Breast epithelium (tissue), 4 donors: ENCODE measurements at regions not wholly inside any gene's neighbourhood (a gene's known extent, or its start where the extent isn't known, plus 50 kb on each side); places are given as distances from the start of the nearest gene placed in this dataset.
"Not testable (repeated sequence)": the region's sequence is repeated elsewhere in the genome, so short reads cannot be mapped to it uniquely, and the experiment has no call there.

Source experiments
- DNase-seq, 2 donors: peaks; one replicate each; pipeline ENCODE4 v3.0.0-alpha.2; 2019; ENCODE audit warnings: low spot score in 2 of 2
- H3K27ac ChIP-seq, 2 donors: fragments of 200-600 bp; sonication (generic) in 1 of 2; one replicate each; pipeline ENCODE4 v1.5.1; 2016 to 2019; ENCODE audit warnings: mild to moderate bottlenecking in 1 of 2
- H3K27me3 ChIP-seq, 2 donors: fragments of 200-600 bp; sonication (generic) in 1 of 2; one replicate each; pipeline versions ENCODE4 v1.5.1 to v1.6.0; 2017 to 2019; ENCODE audit warnings: control low read depth in 1 of 2, mild to moderate bottlenecking in 1 of 2
- H3K36me3 ChIP-seq: fragments of 200-600 bp; one replicate; pipeline ENCODE4 v1.5.1; 2019
- H3K4me1 ChIP-seq, 2 donors: fragments of 200-600 bp; sonication (generic); one replicate each; pipeline ENCODE4 v1.5.1; 2016 to 2019; ENCODE audit warnings: control low read depth in 1 of 2
- H3K4me3 ChIP-seq, 3 donors: fragments of 200-600 bp; sonication (generic); 1 replicate in 2 of 3; 2 replicates in 1 of 3; pipeline ENCODE4 v1.5.1; 2016 to 2019; ENCODE audit warnings: mild to moderate bottlenecking in 3 of 3, moderate library complexity in 2 of 3
- H3K9me3 ChIP-seq, 2 donors: fragments of 200-600 bp; sonication (generic) in 1 of 2; one replicate each; pipeline ENCODE4 v1.5.1; 2016 to 2019; ENCODE audit warnings: control low read depth in 1 of 2
- CTCF ChIP-seq, 3 donors: fragments of 450-650 bp; IDR thresholded peaks; one replicate each; pipeline ENCODE4 v1.5.1; 2016 to 2017; ENCODE audit warnings: antibody characterized with exemption in 3 of 3, mild to moderate bottlenecking in 3 of 3, moderate library complexity in 3 of 3
- POLR2A ChIP-seq: fragments of 450-650 bp; IDR thresholded peaks from one replicate; pipeline ENCODE4 v1.6.1; 2016; ENCODE audit warnings: antibody characterized with exemption, mild to moderate bottlenecking, moderate library complexity
- POLR2AphosphoS5 ChIP-seq, 3 donors: sonication (generic); formaldehyde crosslinking; IDR thresholded peaks; one replicate each; pipeline ENCODE4 v1.6.1; 2017; ENCODE audit warnings: antibody characterized with exemption in 3 of 3
- intact Hi-C: fragments of 100-400 bp; cut with DNase I; formaldehyde crosslinking; loops from one replicate; pipeline ENCODE4 v1.15.1; 2023; ENCODE audit warnings: low total_unique reads

GRCh38 chrX:5695971-5696370, 532.7 kb downstream of the NLGN4X start:
- TF ChIP-seq POLR2AphosphoS5 (IDR thresholded peaks at IDR 0.05) (no peak), POLR2A (no peak), CTCF (IDR thresholded peaks at IDR 0.05) (no peak)
- no peaks in the 10 kb centered on the region for H3K9me3 ChIP-seq
- H3K27ac ChIP-seq, result no peak overlapping the region
- intact Hi-C loops, result no loop called here
- no peak overlapping the region for H3K4me3 ChIP-seq
- no peak for DNase-seq
- no peaks in the 10 kb centered on the region for H3K36me3 ChIP-seq
- no peaks in the 10 kb centered on the region for H3K4me1 ChIP-seq
- peaks cover 0 to 5% of the 10 kb centered on the region in 2 donors for H3K27me3 ChIP-seq

- TF ChIP-seq POLR2AphosphoS5 (IDR thresholded peaks at IDR 0.05), result no peak
- TF ChIP-seq CTCF (IDR thresholded peaks at IDR 0.05), result no peak
- no peak for TF ChIP-seq POLR2A
- no peak overlapping the region for H3K4me3 ChIP-seq
These were observed 544.7 kb downstream of the NLGN4X start for GRCh38 chrX:5683996-5684395.

GRCh38 chrX:5681159-5681558, 547.5 kb downstream of the NLGN4X start:
- intact Hi-C loops, result no loop called here

More at GRCh38 chrX:5683996-5684395, 544.7 kb downstream of the NLGN4X start:
- DNase-seq, result no peak
- no peaks in the 10 kb centered on the region for H3K27me3 ChIP-seq
- H3K36me3 ChIP-seq, result no peaks in the 10 kb centered on the region
- no peak overlapping the region for H3K27ac ChIP-seq
- no peaks in the 10 kb centered on the region for H3K4me1 ChIP-seq
- H3K9me3 ChIP-seq, result no peaks in the 10 kb centered on the region
- intact Hi-C loops, result no loop called here

GRCh38 chrX:5674036-5674435, 554.6 kb downstream of the NLGN4X start:
- peaks cover 0 to 3% of the 10 kb centered on the region in 2 donors for H3K9me3 ChIP-seq
- H3K4me3 ChIP-seq, result no peak overlapping the region
- H3K4me1 ChIP-seq, result no peaks in the 10 kb centered on the region
- no peak overlapping the region for H3K27ac ChIP-seq
- TF ChIP-seq POLR2A, result no peak
- no peak for TF ChIP-seq CTCF (IDR thresholded peaks at IDR 0.05)
- TF ChIP-seq POLR2AphosphoS5 (IDR thresholded peaks at IDR 0.05), result no peak
- no peaks in the 10 kb centered on the region for H3K27me3 ChIP-seq
- no peak for DNase-seq
- intact Hi-C loops, result no loop called here
- H3K36me3 ChIP-seq, result no peaks in the 10 kb centered on the region

More at GRCh38 chrX:5681159-5681558, 547.5 kb downstream of the NLGN4X start:
- no peak for TF ChIP-seq CTCF (IDR thresholded peaks at IDR 0.05)
- TF ChIP-seq POLR2AphosphoS5 (IDR thresholded peaks at IDR 0.05), result no peak
- TF ChIP-seq POLR2A, result no peak
- no peaks in the 10 kb centered on the region for H3K9me3 ChIP-seq
- no peak overlapping the region for H3K4me3 ChIP-seq
- H3K36me3 ChIP-seq, result no peaks in the 10 kb centered on the region
- DNase-seq, result no peak
- no peaks in the 10 kb centered on the region for H3K4me1 ChIP-seq
- no peak overlapping the region for H3K27ac ChIP-seq
- no peaks in the 10 kb centered on the region for H3K27me3 ChIP-seq

GRCh38 chrX:5672099-5672498, 556.6 kb downstream of the NLGN4X start:
- TF ChIP-seq POLR2AphosphoS5 (IDR thresholded peaks at IDR 0.05), result no peak
- TF ChIP-seq CTCF (IDR thresholded peaks at IDR 0.05), result no peak
- no peak for TF ChIP-seq POLR2A
- H3K9me3 ChIP-seq, result peaks cover 0 to 3% of the 10 kb centered on the region in 2 donors
- H3K4me1 ChIP-seq, result no peaks in the 10 kb centered on the region
- H3K27ac ChIP-seq, result no peak overlapping the region
- DNase-seq, result no peak
- no peaks in the 10 kb centered on the region for H3K27me3 ChIP-seq
- no peak overlapping the region for H3K4me3 ChIP-seq
- no peaks in the 10 kb centered on the region for H3K36me3 ChIP-seq
- intact Hi-C loops, result no loop called here

- H3K27ac ChIP-seq, H3K4me1 ChIP-seq, DNase-seq, intact Hi-C loops, H3K36me3 ChIP-seq, H3K9me3 ChIP-seq, H3K27me3 ChIP-seq, H3K4me3 ChIP-seq: not testable (repeated sequence)
These were observed 562.0 kb downstream of the NLGN4X start for GRCh38 chrX:5666689-5667088.
